Activated T-cell treated with anti-CD3 and anti-CD28 coated beads, Interleukin-2, amount 50 U/mL, for 1 hour (primary cell): ENCODE measurements at regions not wholly inside any gene's neighbourhood (a gene's known extent, or its start where the extent isn't known, plus 50 kb on each side); places are given as distances from the start of the nearest gene placed in this dataset.
"Not testable (repeated sequence)": the region's sequence is repeated elsewhere in the genome, so short reads cannot be mapped to it uniquely, and the experiment has no call there.

ENCODE experiments used
- DNase-seq: peaks from one replicate; pipeline ENCODE4 v3.0.0-alpha.2; 2020

DNA sequence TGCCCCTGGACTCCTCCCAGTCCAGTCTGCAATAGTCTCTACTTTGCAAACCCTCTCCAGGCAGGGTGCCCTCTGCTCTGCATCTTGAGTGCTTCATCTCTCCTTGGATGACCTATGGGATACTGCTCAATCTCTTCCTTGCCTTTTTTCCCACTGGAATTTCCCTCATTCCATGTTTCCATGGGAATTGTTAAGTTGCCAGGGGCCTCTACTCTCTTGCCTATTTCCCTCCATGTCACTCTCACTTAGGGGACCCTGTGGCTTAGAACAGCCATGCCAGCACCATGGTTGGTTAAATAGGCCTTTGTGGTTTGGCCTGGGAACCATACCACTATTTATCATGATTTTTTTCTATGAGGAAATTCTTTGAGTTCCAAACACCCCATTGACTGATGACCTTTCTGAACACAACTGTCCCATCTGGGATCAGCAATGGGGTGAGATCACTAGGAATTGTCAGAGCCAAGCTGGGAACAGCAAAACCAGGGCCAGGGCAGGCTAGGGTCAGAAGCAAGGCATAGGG is 91.4 kb upstream of the RBMS1 start:
- DNase-seq = no peak

GRCh38 chr2:160590664-160591063 is 97.1 kb upstream of the RBMS1 start:
- DNase-seq = no peak

DNA sequence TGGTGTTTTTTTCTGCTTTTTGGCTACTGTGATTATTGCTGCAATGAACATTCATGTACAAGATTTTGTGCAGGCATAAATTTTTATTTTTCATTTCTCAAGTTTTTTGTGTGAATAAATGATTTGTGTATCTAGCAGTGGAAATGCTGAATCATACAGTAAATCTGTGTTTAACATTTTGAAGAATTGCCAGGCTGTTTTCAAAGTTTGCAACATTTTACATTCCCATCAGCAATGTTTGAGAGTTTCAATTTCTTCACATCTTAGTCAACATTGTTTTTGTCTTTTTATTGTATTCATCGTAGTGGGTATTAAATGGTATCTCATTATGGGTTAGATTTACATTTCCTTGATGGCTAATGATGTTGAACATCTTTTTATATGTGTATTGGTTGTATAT is 98.8 kb upstream of the RBMS1 start:
- DNase-seq = no peak

- DNase-seq = no peak
These were observed 99.4 kb upstream of the RBMS1 start for GRCh38 chr2:160592993-160593392.

GRCh38 chr2:160596441-160596840 is 102.8 kb upstream of the RBMS1 start:
- no peak for DNase-seq

GRCh38 chr2:160600437-160600836 is 106.8 kb upstream of the RBMS1 start:
- DNase-seq = not testable (repeated sequence)

DNA sequence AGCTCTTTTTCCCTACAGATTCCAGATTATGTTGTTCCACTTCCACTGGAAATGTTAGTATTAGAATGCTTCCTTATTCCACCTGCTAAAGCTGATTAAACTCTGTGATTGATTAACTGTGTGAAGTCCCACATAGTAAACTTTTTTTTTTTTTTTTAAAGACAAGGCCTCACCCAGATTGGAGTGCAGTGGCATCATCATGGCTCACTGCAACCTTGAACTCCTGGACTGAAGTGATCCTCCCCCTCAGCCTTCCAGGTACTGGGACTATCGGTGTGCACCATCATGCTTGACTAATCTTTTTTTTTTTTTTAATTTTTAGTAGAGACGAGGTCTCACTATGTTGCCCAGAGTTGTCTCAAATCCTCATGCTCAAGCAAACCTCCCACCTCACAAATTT is 108.5 kb upstream of the RBMS1 start:
- no peak for DNase-seq

DNA sequence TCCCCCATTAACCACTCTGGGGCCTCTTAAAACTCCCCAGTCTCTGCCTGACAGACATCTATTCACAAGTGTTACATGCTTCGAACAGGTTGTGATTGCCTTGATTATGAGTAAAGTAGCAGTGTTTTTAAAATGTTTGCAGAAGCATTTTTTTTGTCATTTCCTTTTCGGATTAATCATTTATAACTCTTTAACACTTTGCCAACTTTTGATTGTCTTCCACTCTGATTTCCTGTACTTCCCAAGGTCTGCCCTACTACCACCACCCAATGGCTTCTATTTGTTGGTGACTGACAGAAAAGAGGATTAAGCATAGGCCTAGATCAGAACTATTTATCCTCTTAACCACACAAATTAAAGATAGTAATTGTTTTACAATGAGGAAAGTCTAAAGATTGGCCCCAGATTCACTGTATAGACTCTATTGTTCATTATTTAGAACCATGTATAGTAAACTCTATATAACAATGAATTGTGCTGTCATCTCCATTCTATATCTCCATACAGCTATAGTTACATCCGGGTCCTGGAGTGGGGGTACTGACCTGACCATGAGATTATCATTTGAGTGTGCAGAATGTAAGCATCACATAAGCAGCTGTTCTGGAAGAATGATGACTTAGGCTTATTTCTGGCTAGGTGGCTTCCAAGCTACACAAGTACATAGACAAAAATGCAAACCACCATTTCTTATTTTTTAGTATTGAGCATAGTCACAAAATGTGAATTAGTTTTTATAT is 110.3 kb upstream of the RBMS1 start:
- no peak for DNase-seq

DNA sequence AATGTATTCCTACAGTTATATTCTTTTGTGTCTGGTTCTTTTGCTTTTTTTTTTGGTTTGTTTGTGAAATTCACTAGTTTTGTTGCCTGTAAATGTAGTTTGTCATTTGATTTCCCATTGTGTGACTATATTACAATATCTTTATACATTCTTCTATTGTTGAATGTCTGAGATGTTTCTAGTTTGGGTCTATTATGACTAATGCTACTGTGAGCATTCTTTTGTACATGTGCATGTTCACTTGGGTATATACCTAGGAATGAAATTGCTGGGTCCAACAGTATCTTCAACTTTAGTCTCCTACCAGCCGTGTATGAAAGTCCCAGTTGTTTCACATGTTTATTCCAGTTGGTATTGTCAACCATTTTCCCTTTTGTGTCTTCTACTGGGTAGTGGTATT is 112.7 kb upstream of the RBMS1 start:
- no peak for DNase-seq

GRCh38 chr2:160608599-160608998 is 115.0 kb upstream of the RBMS1 start:
- no peak for DNase-seq

DNA sequence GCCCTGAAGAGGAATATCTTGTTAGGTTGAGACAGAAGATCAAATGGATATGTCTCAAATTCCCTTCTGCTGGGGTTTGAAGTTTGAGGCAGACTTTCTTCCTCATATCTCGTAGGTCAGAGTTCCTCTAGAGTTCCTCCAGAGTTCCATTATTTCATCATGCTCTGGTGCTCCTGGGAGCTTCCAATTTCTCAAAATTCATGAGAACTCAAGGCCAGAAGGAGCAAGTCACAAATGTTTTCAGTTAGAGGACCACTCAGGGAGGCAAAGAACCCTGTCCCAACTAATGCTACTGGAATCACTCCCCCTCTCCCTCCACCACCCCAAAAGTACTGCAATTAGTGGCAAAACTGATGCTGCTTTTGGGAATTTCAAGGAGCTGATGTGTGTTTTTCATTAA is 115.7 kb upstream of the RBMS1 start:
- DNase-seq = no peak

- DNase-seq = no peak
These were observed 116.4 kb upstream of the RBMS1 start for GRCh38 chr2:160610041-160610440.

GRCh38 chr2:160612266-160612856 is 118.8 kb upstream of the RBMS1 start:
- no peak for DNase-seq

- DNase-seq = no peak
These were observed 120.0 kb upstream of the RBMS1 start for GRCh38 chr2:160613466-160614153.

- no peak for DNase-seq
These were observed 120.8 kb upstream of the RBMS1 start for GRCh38 chr2:160614391-160614790.

GRCh38 chr2:160615706-160616105 is 122.1 kb upstream of the RBMS1 start:
- DNase-seq = no peak

DNA sequence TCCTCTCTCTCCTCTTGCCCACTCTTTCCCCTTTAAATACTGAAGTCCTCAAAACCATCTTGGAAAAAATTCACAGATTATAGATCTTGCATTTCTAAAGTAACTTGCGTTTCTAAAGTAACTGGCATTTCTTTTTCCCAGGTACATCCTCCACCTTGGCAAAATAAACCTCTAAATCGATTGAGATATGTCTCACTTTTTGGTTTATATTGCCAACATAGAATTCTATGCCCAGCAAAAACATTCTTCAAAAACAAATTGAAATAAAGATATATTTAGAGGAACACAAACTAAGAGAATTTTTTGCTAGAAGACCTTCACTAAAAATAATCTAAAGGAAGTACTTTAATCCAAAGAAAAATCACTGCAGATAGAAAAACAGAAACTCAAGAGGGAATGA is 122.5 kb upstream of the RBMS1 start:
- DNase-seq = no peak

GRCh38 chr2:160621748-160622147 is 128.1 kb upstream of the RBMS1 start:
- DNase-seq = no peak

DNA sequence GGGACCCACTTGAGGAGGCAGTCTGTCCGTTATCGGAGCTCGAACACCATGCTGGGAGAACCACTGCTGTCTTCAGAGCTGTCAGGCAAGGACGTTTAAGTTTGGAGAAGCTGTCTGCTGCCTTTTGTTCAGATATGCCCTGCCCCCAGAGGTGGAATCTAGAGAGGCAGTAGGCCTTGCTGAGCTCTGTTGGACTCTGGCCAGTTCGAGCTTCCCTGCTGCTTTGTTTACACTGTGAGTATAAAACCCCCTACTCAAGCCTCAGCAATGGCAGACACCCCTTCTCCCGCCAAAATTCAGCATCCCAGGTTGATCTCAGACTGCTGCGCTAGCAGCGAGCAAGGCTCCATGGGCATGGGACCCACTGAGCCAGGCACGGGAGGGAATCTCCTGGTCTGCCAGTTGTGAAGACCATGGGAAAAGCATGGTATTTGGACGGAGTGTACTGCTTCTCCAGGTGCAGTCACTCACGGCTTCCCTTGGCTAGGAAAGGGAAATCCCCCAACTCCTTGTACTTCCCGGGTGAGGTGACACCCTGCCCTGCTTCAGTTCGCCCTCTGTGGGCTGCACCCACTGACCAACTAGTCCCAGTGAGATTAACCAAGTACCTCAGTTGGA is 134.5 kb upstream of the RBMS1 start:
- not testable (repeated sequence) for DNase-seq

DNA sequence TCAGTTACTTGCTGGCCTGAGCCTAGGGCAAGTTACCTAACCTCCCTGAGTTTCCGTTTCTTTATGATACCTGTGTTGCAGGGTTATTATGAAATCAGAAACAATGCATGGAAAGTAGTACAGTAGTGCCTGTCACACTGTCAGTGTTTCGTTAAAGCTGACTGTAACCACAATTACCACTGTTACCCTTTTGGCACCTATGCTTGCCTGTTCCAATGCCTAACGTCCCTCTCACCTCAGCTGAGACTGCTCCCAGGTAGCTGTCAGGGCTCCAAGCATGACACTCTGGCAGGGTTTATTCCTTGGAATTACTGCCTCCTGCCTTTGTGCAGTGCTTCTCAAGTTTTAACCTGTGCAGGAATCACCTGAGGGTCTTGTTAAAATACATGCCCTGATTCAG is 135.2 kb upstream of the RBMS1 start:
- no peak for DNase-seq

DNA sequence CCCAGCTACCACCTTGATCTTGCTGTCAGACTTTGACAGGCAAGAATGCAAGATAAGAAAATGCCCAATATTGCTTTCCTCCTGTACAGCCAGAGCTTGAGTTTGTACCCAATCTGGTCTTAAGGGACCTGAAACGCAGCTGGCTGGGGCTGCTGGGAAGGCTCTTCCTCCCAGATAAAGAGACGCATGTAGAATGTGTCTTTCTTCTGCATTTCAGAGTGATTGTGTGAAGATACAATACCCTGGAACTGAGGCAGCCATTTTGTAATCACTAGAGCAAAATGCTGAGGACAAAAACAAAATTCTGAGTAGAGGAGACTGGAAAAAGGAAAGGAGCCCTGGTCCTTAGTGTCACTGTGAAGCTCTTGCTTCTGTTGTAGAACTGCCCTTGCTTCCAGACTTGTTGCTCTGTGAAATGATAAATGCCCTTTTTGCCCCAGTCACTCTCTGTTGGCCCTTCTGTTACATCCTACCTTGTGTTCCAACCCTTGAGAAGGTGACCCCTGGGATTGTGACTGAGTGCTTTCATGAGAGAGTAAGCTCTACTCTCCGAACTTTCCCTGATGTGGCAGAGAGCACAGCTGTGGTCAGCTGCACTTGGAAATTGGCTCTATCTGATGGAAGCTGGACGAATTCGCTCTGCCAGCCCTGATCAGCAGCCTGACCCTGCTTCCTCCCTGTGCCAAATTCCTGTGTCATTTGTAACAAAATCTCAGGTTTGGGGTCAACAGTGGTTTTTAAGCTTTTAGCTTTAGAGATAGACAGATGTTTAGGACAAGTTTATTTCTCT is 137.4 kb upstream of the RBMS1 start:
- DNase-seq = no peak

GRCh38 chr2:160632084-160632975 is 138.7 kb upstream of the RBMS1 start:
- no peak for DNase-seq
